ENCODE measurements at regions not wholly inside any gene's neighbourhood (a gene's known extent, or its start where the extent isn't known, plus 50 kb on each side); places are given as distances from the start of the nearest gene placed in this dataset.

DNA sequence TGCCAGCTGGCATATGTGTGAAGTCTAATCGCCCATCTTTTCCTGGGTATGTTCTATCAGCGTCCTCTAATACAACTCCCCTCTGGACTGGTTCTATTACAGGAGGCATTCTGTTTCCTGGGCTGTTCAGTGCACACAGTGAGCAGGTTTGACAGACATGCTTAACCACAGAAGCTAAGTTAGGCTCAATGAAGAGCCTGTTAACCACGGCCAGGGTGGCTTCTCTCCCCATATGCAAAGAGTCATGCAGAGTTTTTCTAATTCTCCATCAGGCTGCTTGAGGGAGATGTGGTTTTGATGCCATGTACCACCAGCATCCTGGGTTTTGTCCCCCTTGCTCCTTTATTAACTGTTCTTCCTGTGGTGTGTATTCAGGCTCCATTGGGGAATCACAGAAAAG lies 57.2 kb upstream of the ALOX12 start:
- no peak for TF ChIP-seq POLR2AphosphoS5 (IDR thresholded peaks at IDR 0.05; ENCODE audit: low read depth, low read length)
- no peak for TF ChIP-seq POLR2A (IDR thresholded peaks at IDR 0.05; ENCODE audit: low read depth, low read length)
- TF ChIP-seq TAF1 (IDR thresholded peaks at IDR 0.05; ENCODE audit: borderline replicate concordance, low read depth, low read length) = no peak

All from GM12892 (cell line).